Panc1 (cell line): ENCODE measurements at regions not wholly inside any gene's neighbourhood (a gene's known extent, or its start where the extent isn't known, plus 50 kb on each side); places are given as distances from the start of the nearest gene placed in this dataset.

ENCODE experiments used
- ATAC-seq: fragments of 200-7000 bp; cut with Tn5 transposase; 2 replicates; pipeline ENCODE4 v1.9.1; 2020; ENCODE audit warnings: mild to moderate bottlenecking, moderate library complexity
- BruUV-seq: library from RNA; stranded (reverse); fragments of 400-500 nt; replicated peaks from 2 replicates; lab custom pipeline; 2021; lab: Mats Ljungman, UMichigan
- CTCF ChIA-PET: fragments of 300-600 bp; sonication (Branson Sonifier 250); formaldehyde crosslinking; loops from one replicate; lab custom pipeline; 2022; ENCODE audit warnings: antibody characterized with exemption; lab: Charles Lee
- POLR2A ChIA-PET: fragments of 300-600 bp; sonication (Branson Sonifier 250); formaldehyde crosslinking; loops from one replicate; lab custom pipeline; 2022; ENCODE audit warnings: antibody characterized with exemption; lab: Charles Lee
- DNase-seq: peaks from one replicate; pipeline ENCODE4 v3.0.0-alpha.2; 2010; ENCODE audit warnings: low read depth, low spot score
- H3K27ac ChIP-seq: 2 replicates; pipeline ENCODE4 v1.5.1; 2011; ENCODE audit warnings: mild to moderate bottlenecking, low read length, inconsistent platforms
- H3K27me3 ChIP-seq: fragments of 200-500 bp; sonication (Bioruptor generic); 2 replicates; pipeline ENCODE4 v1.6.0; 2014; ENCODE audit warnings: low read length, inconsistent platforms; ENCODE audit not compliant: control insufficient read depth, insufficient read depth
- H3K36me3 ChIP-seq: fragments of 200-500 bp; sonication (Bioruptor generic); 2 replicates; pipeline ENCODE4 v1.5.1; 2014; ENCODE audit warnings: inconsistent platforms, mild to moderate bottlenecking, low read length, moderate library complexity; ENCODE audit not compliant: control insufficient read depth, insufficient read depth
- H3K4me1 ChIP-seq: 2 replicates; pipeline ENCODE4 v1.5.1; 2011; ENCODE audit warnings: inconsistent platforms, mild to moderate bottlenecking, low read length, moderate library complexity; ENCODE audit not compliant: control insufficient read depth, insufficient read depth
- H3K4me3 ChIP-seq, 2 experiments: 2 replicates each; pipeline ENCODE4 v1.5.1; 2011 to 2012; ENCODE audit warnings: low read depth in 2 of 2, low read length in 2 of 2, mild to moderate bottlenecking in 2 of 2, inconsistent platforms in 1 of 2, moderate library complexity in 1 of 2
- H3K9me3 ChIP-seq: fragments of 200-500 bp; sonication (Bioruptor generic); 2 replicates; pipeline ENCODE4 v1.5.1; 2014; ENCODE audit warnings: low read depth, mild to moderate bottlenecking, inconsistent platforms, low read length, moderate library complexity; ENCODE audit not compliant: control insufficient read depth, insufficient read depth
- POLR2AphosphoS5 ChIP-seq: IDR thresholded peaks from 2 replicates; pipeline ENCODE4 v1.6.1; 2012; ENCODE audit warnings: mild to moderate bottlenecking, low read depth, low read length, moderate library complexity
- SIN3A ChIP-seq: IDR thresholded peaks from 2 replicates; pipeline ENCODE4 v1.6.1; 2012; ENCODE audit warnings: low read depth, mild to moderate bottlenecking, low read length, moderate library complexity, borderline replicate concordance; ENCODE audit not compliant: insufficient read depth
- TCF7L2 ChIP-seq: IDR thresholded peaks from 2 replicates; pipeline ENCODE4 v1.6.1; 2011; ENCODE audit warnings: mild to moderate bottlenecking, low read depth, low read length, inconsistent platforms
- in situ Hi-C: cut with HindIII; loops from 2 replicates; pipeline ENCODE4 v1.10.0; 2016; ENCODE audit warnings: low sequenced_read_pairs, low pct_unique_long_range_greater_than_20kb
- intact Hi-C: fragments of 100-400 bp; cut with micrococcal nuclease; formaldehyde crosslinking; loops from one replicate; pipeline ENCODE4 v1.10.0; 2022; ENCODE audit not compliant: unreplicated experiment
- TF ChIP-seq, protein P1 (sequence below), 2 experiments: IDR thresholded peaks; 2 replicates each; pipeline ENCODE4 v1.6.1; 2011 to 2012; ENCODE audit warnings: low read depth in 2 of 2, control low read depth in 1 of 2, low read length in 1 of 2, mild to moderate bottlenecking in 1 of 2, moderate library complexity in 1 of 2; ENCODE audit not compliant: insufficient read depth in 1 of 2
- TF ChIP-seq, protein P2 (sequence below): fragments of 450-650 bp; IDR thresholded peaks from 2 replicates; pipeline ENCODE4 v1.5.1; 2017; ENCODE audit warnings: mild to moderate bottlenecking

DNA sequence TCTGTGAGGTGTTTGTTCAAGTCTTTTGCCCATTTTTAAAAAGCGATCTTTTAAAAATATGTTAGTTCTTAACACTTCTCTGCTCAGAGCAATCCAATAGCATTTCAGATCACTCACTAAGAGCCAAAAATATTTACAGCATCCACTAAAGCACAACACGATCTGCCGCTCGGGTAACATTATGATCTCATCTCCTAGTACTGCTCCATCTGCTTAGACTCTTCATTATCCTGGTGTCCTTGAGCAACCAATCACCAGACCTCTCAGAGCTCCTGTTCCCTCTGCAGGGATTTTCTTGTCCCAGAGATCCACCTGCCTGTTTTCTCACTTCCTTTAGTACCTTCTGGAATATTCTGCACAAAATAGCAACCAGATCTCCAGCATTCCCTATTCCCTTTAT, 235.3 kb upstream of the ESRRG start:
- intact Hi-C loops = no loop called here
- no peak for TF ChIP-seq TCF7L2
- TF ChIP-seq SIN3A = no peak
- TF ChIP-seq POLR2AphosphoS5 = no peak
- TF ChIP-seq, protein P1, sequence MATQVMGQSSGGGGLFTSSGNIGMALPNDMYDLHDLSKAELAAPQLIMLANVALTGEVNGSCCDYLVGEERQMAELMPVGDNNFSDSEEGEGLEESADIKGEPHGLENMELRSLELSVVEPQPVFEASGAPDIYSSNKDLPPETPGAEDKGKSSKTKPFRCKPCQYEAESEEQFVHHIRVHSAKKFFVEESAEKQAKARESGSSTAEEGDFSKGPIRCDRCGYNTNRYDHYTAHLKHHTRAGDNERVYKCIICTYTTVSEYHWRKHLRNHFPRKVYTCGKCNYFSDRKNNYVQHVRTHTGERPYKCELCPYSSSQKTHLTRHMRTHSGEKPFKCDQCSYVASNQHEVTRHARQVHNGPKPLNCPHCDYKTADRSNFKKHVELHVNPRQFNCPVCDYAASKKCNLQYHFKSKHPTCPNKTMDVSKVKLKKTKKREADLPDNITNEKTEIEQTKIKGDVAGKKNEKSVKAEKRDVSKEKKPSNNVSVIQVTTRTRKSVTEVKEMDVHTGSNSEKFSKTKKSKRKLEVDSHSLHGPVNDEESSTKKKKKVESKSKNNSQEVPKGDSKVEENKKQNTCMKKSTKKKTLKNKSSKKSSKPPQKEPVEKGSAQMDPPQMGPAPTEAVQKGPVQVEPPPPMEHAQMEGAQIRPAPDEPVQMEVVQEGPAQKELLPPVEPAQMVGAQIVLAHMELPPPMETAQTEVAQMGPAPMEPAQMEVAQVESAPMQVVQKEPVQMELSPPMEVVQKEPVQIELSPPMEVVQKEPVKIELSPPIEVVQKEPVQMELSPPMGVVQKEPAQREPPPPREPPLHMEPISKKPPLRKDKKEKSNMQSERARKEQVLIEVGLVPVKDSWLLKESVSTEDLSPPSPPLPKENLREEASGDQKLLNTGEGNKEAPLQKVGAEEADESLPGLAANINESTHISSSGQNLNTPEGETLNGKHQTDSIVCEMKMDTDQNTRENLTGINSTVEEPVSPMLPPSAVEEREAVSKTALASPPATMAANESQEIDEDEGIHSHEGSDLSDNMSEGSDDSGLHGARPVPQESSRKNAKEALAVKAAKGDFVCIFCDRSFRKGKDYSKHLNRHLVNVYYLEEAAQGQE (IDR thresholded peaks at IDR 0.05; ENCODE audit: insufficient read depth in 1 of 2, low read depth in 2 of 2, low read length in 1 of 2) = no peak
- TF ChIP-seq, protein P2, sequence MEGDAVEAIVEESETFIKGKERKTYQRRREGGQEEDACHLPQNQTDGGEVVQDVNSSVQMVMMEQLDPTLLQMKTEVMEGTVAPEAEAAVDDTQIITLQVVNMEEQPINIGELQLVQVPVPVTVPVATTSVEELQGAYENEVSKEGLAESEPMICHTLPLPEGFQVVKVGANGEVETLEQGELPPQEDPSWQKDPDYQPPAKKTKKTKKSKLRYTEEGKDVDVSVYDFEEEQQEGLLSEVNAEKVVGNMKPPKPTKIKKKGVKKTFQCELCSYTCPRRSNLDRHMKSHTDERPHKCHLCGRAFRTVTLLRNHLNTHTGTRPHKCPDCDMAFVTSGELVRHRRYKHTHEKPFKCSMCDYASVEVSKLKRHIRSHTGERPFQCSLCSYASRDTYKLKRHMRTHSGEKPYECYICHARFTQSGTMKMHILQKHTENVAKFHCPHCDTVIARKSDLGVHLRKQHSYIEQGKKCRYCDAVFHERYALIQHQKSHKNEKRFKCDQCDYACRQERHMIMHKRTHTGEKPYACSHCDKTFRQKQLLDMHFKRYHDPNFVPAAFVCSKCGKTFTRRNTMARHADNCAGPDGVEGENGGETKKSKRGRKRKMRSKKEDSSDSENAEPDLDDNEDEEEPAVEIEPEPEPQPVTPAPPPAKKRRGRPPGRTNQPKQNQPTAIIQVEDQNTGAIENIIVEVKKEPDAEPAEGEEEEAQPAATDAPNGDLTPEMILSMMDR = no peak
- ATAC-seq (no peak), DNase-seq (no peak)
- no peak overlapping the region for H3K4me3 ChIP-seq
- H3K27ac ChIP-seq = no peak overlapping the region
- H3K36me3 ChIP-seq = no peaks in the 10 kb centered on the region
- no peaks in the 10 kb centered on the region for H3K9me3 ChIP-seq
- in situ Hi-C loops = no loop called here
- no peaks in the 10 kb centered on the region for H3K4me1 ChIP-seq
- no TSS peak for BruUV-seq
- CTCF ChIA-PET = no interaction called here
- POLR2A ChIA-PET = no interaction called here
- no peaks in the 10 kb centered on the region for H3K27me3 ChIP-seq

DNA sequence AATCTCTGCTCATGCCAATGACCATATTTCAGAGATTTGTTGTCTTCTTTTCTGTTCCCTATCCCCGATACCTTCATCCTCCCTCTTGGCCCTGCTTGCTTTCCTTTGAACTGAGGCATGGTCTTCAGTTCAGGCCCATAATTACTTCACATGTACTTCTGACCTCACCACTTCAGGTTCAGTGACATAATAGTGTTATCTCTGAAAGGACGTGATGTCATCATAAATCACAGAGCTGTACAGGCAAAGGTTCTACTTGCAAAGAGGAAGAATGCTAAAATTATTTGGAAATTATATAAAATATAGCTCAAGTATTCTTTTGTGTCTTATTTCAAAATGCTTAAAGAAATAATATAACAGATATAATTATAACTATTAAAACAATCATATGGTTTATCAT, 230.3 kb upstream of the ESRRG start:
- in situ Hi-C loops = no loop called here
- ChIA-PET POLR2A (no interaction called here), CTCF (no interaction called here)

More for the DNA sequence above, 230.3 kb upstream of the ESRRG start:
- no peak overlapping the region for H3K27ac ChIP-seq
- H3K9me3 ChIP-seq = no peaks in the 10 kb centered on the region
- intact Hi-C loops = no loop called here
- no peak overlapping the region for H3K4me3 ChIP-seq
- no peaks in the 10 kb centered on the region for H3K36me3 ChIP-seq
- DNase-seq = no peak
- ATAC-seq = no peak
- TF ChIP-seq TCF7L2 (no peak), POLR2AphosphoS5 (no peak), SIN3A (no peak)
- TF ChIP-seq, protein P2 = no peak
- TF ChIP-seq, protein P1 (IDR thresholded peaks at IDR 0.05; ENCODE audit: insufficient read depth in 1 of 2, low read depth in 2 of 2, low read length in 1 of 2) = no peak
- BruUV-seq = no TSS peak
- H3K27me3 ChIP-seq = no peaks in the 10 kb centered on the region
- no peaks in the 10 kb centered on the region for H3K4me1 ChIP-seq
